Uterus (tissue), 3 donors: ENCODE measurements at regions not wholly inside any gene's neighbourhood (a gene's known extent, or its start where the extent isn't known, plus 50 kb on each side); places are given as distances from the start of the nearest gene placed in this dataset.

Experiments used
- DNase-seq, 2 donors: peaks; one replicate each; pipeline ENCODE4 v3.0.0-alpha.2; 2019 to 2020
- H3K27ac ChIP-seq, 2 donors: fragments of 200-600 bp; sonication (generic); 1 replicate in 1 of 2; 2 replicates in 1 of 2; pipeline ENCODE4 v1.5.1; 2016 to 2018
- H3K27me3 ChIP-seq, 2 donors: fragments of 200-600 bp; sonication (generic); one replicate each; pipeline ENCODE4 v1.5.1; 2018 to 2019; ENCODE audit warnings: control low read depth in 1 of 2
- H3K36me3 ChIP-seq, 2 donors: fragments of 200-600 bp; sonication (generic); one replicate each; pipeline ENCODE4 v1.5.1; 2019; ENCODE audit warnings: control low read depth in 1 of 2
- H3K4me1 ChIP-seq, 2 donors: fragments of 200-600 bp; sonication (generic); one replicate each; pipeline ENCODE4 v1.5.1; 2018 to 2019; ENCODE audit warnings: control low read depth in 1 of 2
- H3K4me3 ChIP-seq, 2 donors: fragments of 200-600 bp; sonication (generic); 1 replicate in 1 of 2; 2 replicates in 1 of 2; pipeline ENCODE4 v1.5.1; 2018 to 2019; ENCODE audit warnings: mild to moderate bottlenecking in 1 of 2
- H3K9me3 ChIP-seq, 2 donors: fragments of 200-600 bp; sonication (generic); one replicate each; pipeline ENCODE4 v1.5.1; 2019; ENCODE audit warnings: control low read depth in 1 of 2
- POLR2A ChIP-seq, 2 donors: fragments of 450-650 bp; IDR thresholded peaks; one replicate each; pipeline ENCODE4 v1.6.1; 2016; ENCODE audit warnings: antibody characterized with exemption in 2 of 2, mild to moderate bottlenecking in 1 of 2, moderate library complexity in 1 of 2
- intact Hi-C: fragments of 100-400 bp; cut with DNase I; formaldehyde crosslinking; loops from one replicate; pipeline ENCODE4 v1.15.1; 2023; ENCODE audit warnings: low total_unique reads
- TF ChIP-seq, protein P1 (sequence below), 4 experiments: fragments of 200-600 bp in 2 of 4; fragments of 450-650 bp in 2 of 4; sonication (generic) in 2 of 4; IDR thresholded peaks; one replicate each; pipeline ENCODE4 v1.5.1; 2016 to 2019; ENCODE audit warnings: antibody characterized with exemption in 4 of 4, mild to moderate bottlenecking in 2 of 4, moderate library complexity in 1 of 4
- donor health status: DM: yes; HTN: yes; CAD: no.

DNA sequence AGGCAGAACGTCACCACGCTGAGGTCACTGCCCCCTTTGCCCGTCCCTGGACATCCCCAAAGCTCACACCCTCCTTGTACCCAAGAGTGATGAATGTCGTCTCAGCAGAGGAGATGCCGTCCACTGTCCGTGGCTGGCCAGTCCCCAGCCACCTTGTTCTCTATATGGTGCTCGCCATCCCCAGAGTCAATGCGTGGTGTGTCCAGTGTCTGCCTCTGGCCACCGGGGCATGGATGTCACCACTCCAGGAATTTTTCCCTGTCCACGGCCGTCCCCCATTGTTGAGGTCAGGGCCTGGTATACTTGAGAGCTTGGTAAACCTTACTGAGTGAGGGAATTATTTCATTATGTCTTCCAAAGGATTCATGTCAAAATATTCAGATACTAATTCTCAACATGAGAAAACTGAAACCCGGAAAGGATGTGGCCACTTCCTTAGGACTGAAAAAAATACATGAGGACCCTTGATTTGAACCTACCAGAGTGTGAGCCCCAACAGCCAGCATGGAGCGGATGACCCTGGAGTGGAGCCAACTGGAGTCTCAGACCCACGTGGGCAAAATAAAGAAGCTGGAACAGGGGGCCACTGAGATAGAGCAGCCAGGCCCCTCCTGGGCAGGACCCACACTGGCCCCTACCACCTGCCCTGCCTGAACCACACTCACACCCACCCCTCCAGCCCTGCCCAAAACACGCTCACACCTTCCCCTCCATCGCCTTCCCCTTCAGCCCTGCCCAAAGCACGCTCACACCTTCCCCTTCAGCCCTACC lies 376.4 kb downstream of the BRD1 start:
- intact Hi-C loops, result no loop called here
- TF ChIP-seq POLR2A (IDR thresholded peaks at IDR 0.05), result no peak
- TF ChIP-seq, protein P1, sequence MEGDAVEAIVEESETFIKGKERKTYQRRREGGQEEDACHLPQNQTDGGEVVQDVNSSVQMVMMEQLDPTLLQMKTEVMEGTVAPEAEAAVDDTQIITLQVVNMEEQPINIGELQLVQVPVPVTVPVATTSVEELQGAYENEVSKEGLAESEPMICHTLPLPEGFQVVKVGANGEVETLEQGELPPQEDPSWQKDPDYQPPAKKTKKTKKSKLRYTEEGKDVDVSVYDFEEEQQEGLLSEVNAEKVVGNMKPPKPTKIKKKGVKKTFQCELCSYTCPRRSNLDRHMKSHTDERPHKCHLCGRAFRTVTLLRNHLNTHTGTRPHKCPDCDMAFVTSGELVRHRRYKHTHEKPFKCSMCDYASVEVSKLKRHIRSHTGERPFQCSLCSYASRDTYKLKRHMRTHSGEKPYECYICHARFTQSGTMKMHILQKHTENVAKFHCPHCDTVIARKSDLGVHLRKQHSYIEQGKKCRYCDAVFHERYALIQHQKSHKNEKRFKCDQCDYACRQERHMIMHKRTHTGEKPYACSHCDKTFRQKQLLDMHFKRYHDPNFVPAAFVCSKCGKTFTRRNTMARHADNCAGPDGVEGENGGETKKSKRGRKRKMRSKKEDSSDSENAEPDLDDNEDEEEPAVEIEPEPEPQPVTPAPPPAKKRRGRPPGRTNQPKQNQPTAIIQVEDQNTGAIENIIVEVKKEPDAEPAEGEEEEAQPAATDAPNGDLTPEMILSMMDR (IDR thresholded peaks at IDR 0.05), result no peak

DNA sequence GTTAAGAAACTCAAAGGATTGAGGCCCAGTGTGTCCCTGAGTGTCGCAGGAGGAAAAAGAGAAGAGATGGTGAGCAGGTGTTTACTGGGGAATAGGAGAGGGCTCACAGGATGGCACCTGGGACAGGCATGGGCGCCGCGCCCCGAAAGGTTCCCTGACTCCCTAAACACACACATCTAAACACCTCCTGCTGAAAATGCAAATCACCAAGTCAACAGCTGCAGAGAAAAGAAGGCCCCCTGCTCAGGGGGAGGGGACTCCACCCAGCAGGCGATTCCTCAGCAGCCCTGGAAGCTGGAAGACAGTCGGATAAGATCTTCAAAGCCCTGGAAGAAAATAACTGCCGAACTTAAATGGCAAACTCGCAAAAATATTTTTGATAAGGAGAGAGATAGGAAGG lies 377.2 kb downstream of the BRD1 start:
- no peak for DNase-seq
- no peaks in the 10 kb centered on the region for H3K4me1 ChIP-seq
- TF ChIP-seq, protein P1 (IDR thresholded peaks at IDR 0.05), result no peak
- no peak for TF ChIP-seq POLR2A (IDR thresholded peaks at IDR 0.05)
- intact Hi-C loops, result no loop called here
- H3K9me3 ChIP-seq, result no peaks in the 10 kb centered on the region
- no peak overlapping the region for H3K4me3 ChIP-seq
- H3K27me3 ChIP-seq, result peaks cover 0 to 6% of the 10 kb centered on the region in 2 donors
- no peak overlapping the region for H3K27ac ChIP-seq
- H3K36me3 ChIP-seq, result no peaks in the 10 kb centered on the region

More for the DNA sequence above, 376.4 kb downstream of the BRD1 start:
- Histone ChIP-seq H3K9me3 (no peaks in the 10 kb centered on the region), H3K36me3 (no peaks in the 10 kb centered on the region), H3K4me3 (no peak overlapping the region), H3K4me1 (no peaks in the 10 kb centered on the region), H3K27me3 (peaks cover 0 to 6% of the 10 kb centered on the region in 2 donors), H3K27ac (no peak overlapping the region)
- no peak for DNase-seq

DNA sequence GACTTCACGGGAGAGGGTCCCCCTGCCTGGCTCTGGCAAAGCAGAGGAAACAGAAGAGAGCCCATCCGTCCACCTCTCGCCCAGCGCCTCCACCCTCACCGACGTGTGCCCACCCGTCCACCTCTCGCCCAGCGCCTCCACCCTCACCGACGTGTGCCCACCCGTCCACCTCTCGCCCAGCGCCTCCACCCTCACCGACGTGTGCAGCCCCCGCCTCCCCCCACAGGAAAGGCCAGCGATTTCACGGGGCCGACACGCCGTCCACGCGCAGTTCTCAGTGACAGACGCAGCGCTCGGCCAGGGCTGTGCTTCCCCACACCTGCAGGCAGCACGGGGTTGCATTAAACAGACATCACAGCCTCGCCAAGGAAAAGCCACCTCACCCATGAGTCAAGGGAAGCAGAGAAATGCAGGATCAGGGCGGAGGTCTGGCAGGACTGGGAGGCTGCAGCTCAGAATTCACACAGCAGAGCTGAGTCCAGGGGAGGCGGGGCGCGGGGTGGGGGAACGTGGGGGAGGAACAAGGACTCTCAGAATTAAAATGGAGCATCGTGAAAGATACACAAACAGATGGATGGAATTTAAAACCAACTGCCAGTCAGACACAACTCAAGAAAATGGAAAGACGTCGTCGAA lies 377.7 kb downstream of the BRD1 start:
- H3K4me3 ChIP-seq, result no peak overlapping the region
- H3K4me1 ChIP-seq, result no peaks in the 10 kb centered on the region
- TF ChIP-seq, protein P1 (IDR thresholded peaks at IDR 0.05), result no peak
- no peak for TF ChIP-seq POLR2A (IDR thresholded peaks at IDR 0.05)
- DNase-seq, result no peak
- H3K27me3 ChIP-seq, result peaks cover 0 to 6% of the 10 kb centered on the region in 2 donors
- no peaks in the 10 kb centered on the region for H3K9me3 ChIP-seq
- H3K27ac ChIP-seq, result no peak overlapping the region
- no peaks in the 10 kb centered on the region for H3K36me3 ChIP-seq
- intact Hi-C loops, result no loop called here

DNA sequence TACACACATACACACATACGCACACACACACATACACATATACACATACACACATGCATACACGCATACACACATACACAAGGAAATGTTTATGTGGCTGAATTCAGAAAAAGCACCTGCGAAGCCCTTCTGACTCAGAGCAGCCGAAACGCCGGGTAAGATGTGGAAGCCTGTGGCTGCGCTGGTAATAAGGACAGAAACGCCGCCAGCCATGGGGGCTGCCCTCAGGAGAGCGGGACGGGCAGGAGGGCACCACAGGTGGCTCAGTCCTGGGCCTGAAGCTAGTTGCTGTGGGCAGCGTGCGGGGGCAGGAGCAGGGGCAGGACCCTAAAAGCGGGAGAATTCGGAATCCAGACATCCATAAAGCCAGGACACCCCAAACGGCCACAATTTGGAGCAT lies 378.3 kb downstream of the BRD1 start:
- Histone ChIP-seq H3K4me1 (no peaks in the 10 kb centered on the region), H3K27me3 (peaks cover 0 to 6% of the 10 kb centered on the region in 2 donors), H3K9me3 (no peaks in the 10 kb centered on the region), H3K4me3 (no peak overlapping the region), H3K36me3 (no peaks in the 10 kb centered on the region), H3K27ac (no peak overlapping the region)
- no peak for DNase-seq
- intact Hi-C loops, result no loop called here
- TF ChIP-seq, protein P1 (IDR thresholded peaks at IDR 0.05), result no peak
- TF ChIP-seq POLR2A (IDR thresholded peaks at IDR 0.05), result no peak

DNA sequence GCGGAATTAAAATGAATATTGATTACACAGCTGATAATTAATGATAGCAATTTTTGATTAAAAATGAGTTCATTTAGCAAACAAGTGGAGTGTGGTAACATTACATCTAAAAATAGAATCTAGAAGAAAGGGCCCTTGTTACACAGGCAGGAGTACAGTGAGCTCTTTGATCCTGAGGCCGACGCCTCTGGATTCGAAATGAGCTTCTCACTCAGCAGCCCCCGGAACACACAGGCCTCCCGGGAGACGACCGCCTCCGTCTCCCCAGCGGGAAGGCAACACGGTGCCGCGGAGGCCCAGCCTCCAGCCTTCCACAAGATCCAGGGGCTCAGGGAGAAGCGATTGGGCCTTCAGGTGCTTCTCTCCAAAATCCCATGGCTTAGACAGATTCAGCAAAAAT lies 379.1 kb downstream of the BRD1 start:
- no peaks in the 10 kb centered on the region for H3K9me3 ChIP-seq
- H3K36me3 ChIP-seq, result no peaks in the 10 kb centered on the region
- H3K4me1 ChIP-seq, result no peaks in the 10 kb centered on the region
- no peak for DNase-seq
- TF ChIP-seq, protein P1 (IDR thresholded peaks at IDR 0.05), result no peak
- TF ChIP-seq POLR2A (IDR thresholded peaks at IDR 0.05), result no peak
- H3K4me3 ChIP-seq, result no peak overlapping the region
- H3K27me3 ChIP-seq, result peaks cover 0 to 4% of the 10 kb centered on the region in 2 donors
- H3K27ac ChIP-seq, result no peak overlapping the region
- intact Hi-C loops, result no loop called here
